Psoas muscle (tissue), 7 donors: ENCODE measurements at regions not wholly inside any gene's neighbourhood (a gene's known extent, or its start where the extent isn't known, plus 50 kb on each side); places are given as distances from the start of the nearest gene placed in this dataset.

Experiments
- ATAC-seq, 4 donors: fragments of 200-7000 bp; cut with Tn5 transposase; one replicate each; pipeline ENCODE4 v1.9.1; 2020; ENCODE audit warnings: moderate library complexity in 3 of 4, mild to moderate bottlenecking in 2 of 4
- DNase-seq, 2 donors: peaks; one replicate each; pipeline ENCODE4 v3.0.0-alpha.2; 2020
- H3K27ac ChIP-seq: fragments of 200-600 bp; one replicate; pipeline ENCODE4 v1.8.0; 2022
- H3K27me3 ChIP-seq, 3 donors: fragments of 200-600 bp in 1 of 3; one replicate each; pipeline versions ENCODE4 v1.6.1 to v1.8.0; 2013 to 2022; ENCODE audit warnings: low read length in 2 of 3, mild to moderate bottlenecking in 2 of 3, moderate library complexity in 1 of 3; ENCODE audit not compliant: insufficient read depth in 3 of 3
- H3K36me3 ChIP-seq, 2 donors: fragments of 200-600 bp in 1 of 2; one replicate each; pipeline versions ENCODE4 v1.6.1 to v1.8.0; 2013 to 2022; ENCODE audit warnings: low read depth in 1 of 2, mild to moderate bottlenecking in 1 of 2, moderate library complexity in 1 of 2; ENCODE audit not compliant: insufficient read depth in 1 of 2
- H3K4me1 ChIP-seq: fragments of 200-600 bp; one replicate; pipeline ENCODE4 v1.8.0; 2022
- H3K4me3 ChIP-seq: fragments of 200-600 bp; one replicate; pipeline ENCODE4 v1.8.0; 2022; ENCODE audit warnings: mild to moderate bottlenecking
- H3K9me3 ChIP-seq: fragments of 200-600 bp; one replicate; pipeline ENCODE4 v1.8.0; 2022
- WGBS, 3 donors: extraction: QIAGEN DNeasy Blood & Tissue Kit; methylation state at CpG; one replicate each; pipeline versions ENCODE4 v1.1.6 to v1.1.7; 2013; 5-methylcytosine and 5-hydroxymethylcytosine counted together
- intact Hi-C, 2 donors: fragments of 100-400 bp; cut with DNase I; formaldehyde crosslinking; loops; one replicate each; pipeline versions ENCODE4 v1.11.0 to v1.14.2; 2022
- TF ChIP-seq, protein P1 (sequence below): fragments of 200-600 bp; IDR thresholded peaks from one replicate; pipeline ENCODE4 v1.8.0; 2022; ENCODE audit warnings: antibody characterized with exemption
- donor health status: healthy with polysubstance abuse.
- donor health status: DM: no; HTN: no; CAD: no; lungs with moderate emphysema.
- donor health status: Bipolar disorder and iron deficiency.
- donor health status: healthy.
- donor health status: DM: yes; HTN: yes; CAD: no.
- donor health status: DM: no; HTN: no; CAD: no.
- donor health status: DM: yes; HTN: yes; CAD: no.

DNA sequence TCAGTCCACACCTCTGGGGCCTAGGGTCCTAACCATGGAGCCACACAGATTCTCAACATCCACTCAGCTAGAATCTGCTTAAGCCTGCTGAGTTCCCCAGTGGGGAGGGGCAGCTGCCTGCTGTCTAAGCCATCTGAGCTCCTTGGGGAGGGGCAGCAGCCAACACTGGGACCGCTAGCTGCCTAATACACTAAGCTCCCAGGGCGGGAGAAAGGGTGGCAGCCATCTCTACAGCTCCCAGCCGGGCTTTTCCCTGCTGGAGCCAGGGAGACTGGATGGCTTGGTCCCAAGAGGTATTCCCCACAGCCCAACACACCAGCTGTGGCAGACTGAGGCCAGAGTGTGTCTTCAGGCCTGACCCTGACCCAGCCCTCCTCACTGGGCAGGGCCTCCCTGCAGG lies 217.3 kb upstream of the TMEM45B start:
- no peaks in the 10 kb centered on the region for H3K4me1 ChIP-seq
- WGBS, 3 donors = 46 to 50% (median 49%) methylated on average over 3 of the region's 3 CpGs
- no peak for ATAC-seq
- H3K27me3 ChIP-seq = no peaks in the 10 kb centered on the region
- H3K9me3 ChIP-seq = no peaks in the 10 kb centered on the region
- no peak overlapping the region for H3K27ac ChIP-seq
- H3K36me3 ChIP-seq = no peaks in the 10 kb centered on the region
- intact Hi-C loops = no loop called here
- no peak for DNase-seq
- TF ChIP-seq, protein P1, sequence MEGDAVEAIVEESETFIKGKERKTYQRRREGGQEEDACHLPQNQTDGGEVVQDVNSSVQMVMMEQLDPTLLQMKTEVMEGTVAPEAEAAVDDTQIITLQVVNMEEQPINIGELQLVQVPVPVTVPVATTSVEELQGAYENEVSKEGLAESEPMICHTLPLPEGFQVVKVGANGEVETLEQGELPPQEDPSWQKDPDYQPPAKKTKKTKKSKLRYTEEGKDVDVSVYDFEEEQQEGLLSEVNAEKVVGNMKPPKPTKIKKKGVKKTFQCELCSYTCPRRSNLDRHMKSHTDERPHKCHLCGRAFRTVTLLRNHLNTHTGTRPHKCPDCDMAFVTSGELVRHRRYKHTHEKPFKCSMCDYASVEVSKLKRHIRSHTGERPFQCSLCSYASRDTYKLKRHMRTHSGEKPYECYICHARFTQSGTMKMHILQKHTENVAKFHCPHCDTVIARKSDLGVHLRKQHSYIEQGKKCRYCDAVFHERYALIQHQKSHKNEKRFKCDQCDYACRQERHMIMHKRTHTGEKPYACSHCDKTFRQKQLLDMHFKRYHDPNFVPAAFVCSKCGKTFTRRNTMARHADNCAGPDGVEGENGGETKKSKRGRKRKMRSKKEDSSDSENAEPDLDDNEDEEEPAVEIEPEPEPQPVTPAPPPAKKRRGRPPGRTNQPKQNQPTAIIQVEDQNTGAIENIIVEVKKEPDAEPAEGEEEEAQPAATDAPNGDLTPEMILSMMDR = no peak
- H3K4me3 ChIP-seq = no peak overlapping the region

DNA sequence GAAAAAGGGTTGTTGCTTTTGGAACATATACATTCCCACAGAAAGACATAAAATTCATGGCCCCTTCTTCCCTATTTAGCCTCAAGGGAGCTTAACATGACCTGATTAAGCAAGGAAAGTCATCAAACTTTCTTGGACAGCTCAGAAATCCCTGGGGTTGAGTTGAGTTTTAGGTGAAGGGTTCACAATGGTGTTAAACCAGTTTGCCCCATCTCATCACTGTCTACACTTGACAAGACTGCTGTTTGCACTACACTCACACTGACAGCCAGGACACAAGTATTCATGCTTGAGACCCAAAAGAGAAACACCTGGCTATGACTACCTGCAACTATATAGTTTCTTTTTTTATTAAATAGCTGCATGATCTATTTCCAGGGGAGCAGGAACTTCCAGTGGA lies 209.8 kb upstream of the TMEM45B start:
- DNase-seq (no peak), ATAC-seq (no peak)
- H3K36me3 ChIP-seq = no peaks in the 10 kb centered on the region
- no peak overlapping the region for H3K27ac ChIP-seq
- H3K4me1 ChIP-seq = no peaks in the 10 kb centered on the region
- TF ChIP-seq, protein P1 = no peak
- intact Hi-C loops = no loop called here
- H3K9me3 ChIP-seq = no peaks in the 10 kb centered on the region
- no peak overlapping the region for H3K4me3 ChIP-seq
- H3K27me3 ChIP-seq = no peaks in the 10 kb centered on the region

DNA sequence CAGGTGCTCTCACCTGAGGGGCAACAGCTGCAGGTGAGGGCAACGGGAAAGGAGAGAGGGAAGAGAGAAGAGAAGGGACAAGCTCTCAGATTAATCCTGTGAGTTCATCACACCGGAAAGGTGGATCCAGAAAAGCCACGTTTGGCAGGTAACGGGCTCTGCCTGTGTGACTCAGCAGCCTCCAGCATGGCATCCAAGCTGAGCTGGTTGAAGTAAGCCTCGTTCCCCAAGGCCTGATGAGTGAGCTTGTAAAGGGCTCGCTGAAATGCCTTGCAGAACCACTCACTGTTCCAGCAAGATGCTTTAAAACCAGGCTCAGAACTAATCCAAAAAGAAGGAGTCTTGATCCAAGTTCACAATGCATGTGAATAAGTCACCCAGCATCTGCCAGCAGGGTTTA lies 206.9 kb upstream of the TMEM45B start:
- H3K36me3 ChIP-seq = no peaks in the 10 kb centered on the region
- intact Hi-C loops = no loop called here

DNA sequence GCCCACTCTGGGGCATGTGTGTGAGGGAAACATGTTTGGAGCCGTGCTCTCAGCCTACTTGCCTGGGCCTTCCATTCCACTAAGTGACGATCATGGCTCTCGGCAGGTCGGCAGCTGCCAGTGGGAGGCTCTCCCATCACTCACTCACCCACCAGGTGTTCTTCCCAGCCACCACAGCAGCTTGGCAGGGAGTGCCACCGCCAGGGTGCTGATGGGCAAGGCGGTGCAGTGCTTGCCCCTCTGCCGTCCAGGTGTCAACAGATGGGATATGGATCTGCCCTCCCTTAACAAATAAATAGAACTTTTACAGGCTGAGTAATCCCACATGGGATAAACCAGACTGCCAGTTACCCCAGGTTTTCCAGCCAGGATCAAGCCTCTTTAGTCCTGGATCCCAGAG lies 205.5 kb upstream of the TMEM45B start:
- WGBS, 3 donors = 61 to 62% (median 62%) methylated on average over 7 of the region's 7 CpGs
- no peak for DNase-seq
- Histone ChIP-seq H3K4me1 (no peaks in the 10 kb centered on the region), H3K9me3 (no peaks in the 10 kb centered on the region), H3K4me3 (no peak overlapping the region), H3K36me3 (no peaks in the 10 kb centered on the region), H3K27ac (no peak overlapping the region), H3K27me3 (peaks cover 0 to 1% (median 0%) of the 10 kb centered on the region in 3 donors)
- intact Hi-C loops = no loop called here
- ATAC-seq = no peak
- TF ChIP-seq, protein P1 = no peak

More for the DNA sequence above, 206.9 kb upstream of the TMEM45B start:
- H3K4me1 ChIP-seq = no peaks in the 10 kb centered on the region
- H3K27me3 ChIP-seq = peaks cover 0 to 1% (median 0%) of the 10 kb centered on the region in 3 donors
- no peaks in the 10 kb centered on the region for H3K9me3 ChIP-seq
- no peak for DNase-seq
- no peak for ATAC-seq
- TF ChIP-seq, protein P1 = no peak
- no peak overlapping the region for H3K27ac ChIP-seq
- H3K4me3 ChIP-seq = no peak overlapping the region
- WGBS, 3 donors = 62 to 69% (median 65%) methylated on average over 6 of the region's 6 CpGs

DNA sequence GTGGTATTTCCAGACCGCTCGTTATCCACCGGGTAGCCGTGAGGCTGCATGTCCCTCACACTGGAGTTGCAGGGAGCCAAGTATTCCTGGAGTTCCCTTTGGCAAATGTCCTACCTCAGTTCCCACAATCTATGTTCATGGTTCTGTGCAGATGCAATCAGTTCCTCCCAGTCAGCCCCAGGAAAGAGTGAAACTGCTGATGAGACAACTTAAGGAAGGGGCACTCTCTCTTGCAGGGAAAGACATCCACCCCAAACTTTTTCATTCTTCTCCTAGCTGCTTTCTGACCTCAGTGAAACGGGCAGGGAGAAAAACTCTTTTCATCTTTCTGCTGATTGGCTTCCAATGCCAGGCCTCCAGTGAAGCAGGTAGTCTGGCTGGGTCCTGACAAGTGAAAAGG lies 205.1 kb upstream of the TMEM45B start:
- no peak overlapping the region for H3K27ac ChIP-seq
- H3K36me3 ChIP-seq = no peaks in the 10 kb centered on the region
- H3K9me3 ChIP-seq = no peaks in the 10 kb centered on the region
- H3K27me3 ChIP-seq = peaks cover 0 to 1% (median 0%) of the 10 kb centered on the region in 3 donors
- intact Hi-C loops = no loop called here
- WGBS, 3 donors = 51 to 67% (median 51%) methylated on average over 5 of the region's 5 CpGs
- DNase-seq = no peak
- no peaks in the 10 kb centered on the region for H3K4me1 ChIP-seq
- ATAC-seq = no peak
- TF ChIP-seq, protein P1 = no peak
- H3K4me3 ChIP-seq = no peak overlapping the region
